Fibroblast of lung (primary cell): ENCODE measurements at regions not wholly inside any gene's neighbourhood (a gene's known extent, or its start where the extent isn't known, plus 50 kb on each side); places are given as distances from the start of the nearest gene placed in this dataset.

Experiments
- DNase-seq, 2 donors: peaks; one replicate each; pipeline versions ENCODE4 v3.0.0 to v3.0.0-alpha.2; 2010; ENCODE audit warnings: low read depth in 2 of 2
- H2AFZ ChIP-seq: 2 replicates; pipeline ENCODE4 v1.5.1; 2012; ENCODE audit warnings: low read length, control low read depth, inconsistent platforms
- H3K27ac ChIP-seq: 2 replicates; pipeline ENCODE4 v1.5.1; 2011; ENCODE audit warnings: low read length, control low read depth; ENCODE audit not compliant: insufficient read depth
- H3K27me3 ChIP-seq: 2 replicates; pipeline ENCODE4 v1.5.1; 2011; ENCODE audit warnings: mild to moderate bottlenecking, low read length; ENCODE audit not compliant: control insufficient read depth, insufficient read depth
- H3K36me3 ChIP-seq: 2 replicates; pipeline ENCODE4 v1.5.1; 2011; ENCODE audit warnings: low read length; ENCODE audit not compliant: control insufficient read depth, insufficient read depth
- H3K4me1 ChIP-seq: 2 replicates; pipeline ENCODE4 v1.5.1; 2011; ENCODE audit warnings: low read length; ENCODE audit not compliant: control insufficient read depth, insufficient read depth; ENCODE audit errors: extremely low read depth
- H3K4me2 ChIP-seq: 2 replicates; pipeline ENCODE4 v1.5.1; 2011; ENCODE audit warnings: low read length, control low read depth; ENCODE audit not compliant: insufficient read depth; ENCODE audit errors: extremely low read depth
- H3K4me3 ChIP-seq, 4 experiments: fragments of 200-600 bp in 1 of 4; sonication (generic) in 1 of 4; replicated peaks in 1 of 4; 2 replicates each; pipeline ENCODE4 v1.5.1; 2011 to 2016; ENCODE audit warnings: low read length in 4 of 4, low read depth in 3 of 4, mild to moderate bottlenecking in 3 of 4, control low read depth in 2 of 4, inconsistent platforms in 1 of 4, mixed read lengths in 1 of 4; ENCODE audit not compliant: insufficient read depth in 1 of 4; ENCODE audit errors: control extremely low read depth in 1 of 4
- H3K79me2 ChIP-seq: 2 replicates; pipeline ENCODE4 v1.5.1; 2012; ENCODE audit warnings: mild to moderate bottlenecking, low read length, inconsistent platforms; ENCODE audit not compliant: control insufficient read depth, insufficient read depth
- H3K9ac ChIP-seq: 2 replicates; pipeline ENCODE4 v1.5.1; 2011; ENCODE audit warnings: mild to moderate bottlenecking, low read length, control low read depth; ENCODE audit not compliant: insufficient read depth
- H3K9me3 ChIP-seq: 2 replicates; pipeline ENCODE4 v1.5.1; 2012; ENCODE audit warnings: low read depth, low read length; ENCODE audit not compliant: control insufficient read depth, insufficient read depth
- H4K20me1 ChIP-seq: 2 replicates; pipeline ENCODE4 v1.5.1; 2011; ENCODE audit warnings: low read length; ENCODE audit not compliant: control insufficient read depth, insufficient read depth; ENCODE audit errors: extremely low read depth
- CTCF ChIP-seq, 2 donors: IDR thresholded peaks in 1 of 2; conservative IDR thresholded peaks in 1 of 2; 1 replicate in 1 of 2; 2 replicates in 1 of 2; pipeline ENCODE4 v1.5.1; 2011 to 2012; ENCODE audit warnings: low read length in 2 of 2, control low read depth in 1 of 2, inconsistent platforms in 1 of 2, low read depth in 1 of 2, mild to moderate bottlenecking in 1 of 2
- EZH2 ChIP-seq: IDR thresholded peaks from 2 replicates; pipeline ENCODE4 v1.5.1; 2012; ENCODE audit warnings: low read length, control low read depth, mild to moderate bottlenecking; ENCODE audit errors: missing control alignments

- Histone ChIP-seq H3K9me3 (no peaks in the 10 kb centered on the region), H3K4me2 (no peak overlapping the region), H3K27ac (no peak overlapping the region), H3K36me3 (no peaks in the 10 kb centered on the region), H4K20me1 (no peaks in the 10 kb centered on the region), H3K79me2 (no peaks in the 10 kb centered on the region), H3K4me1 (peaks cover 5% of the 10 kb centered on the region), H3K4me3 (no peak overlapping the region), H3K9ac (no peak overlapping the region), H2AFZ (no peak overlapping the region), H3K27me3 (no peaks in the 10 kb centered on the region)
- TF ChIP-seq CTCF (conservative IDR thresholded peaks at IDR 0.05 in 1 of 2, IDR thresholded peaks at IDR 0.05 in 1 of 2; ENCODE audit: low read depth in 1 of 2, low read length in 2 of 2): no peak
- TF ChIP-seq EZH2: no peak
- peak in 1 of 2 donors; percentile 55 for DNase-seq
Measured at GRCh38 chr5:167943343-167943742, 348.1 kb upstream of the WWC1 start.

- TF ChIP-seq CTCF (conservative IDR thresholded peaks at IDR 0.05 in 1 of 2, IDR thresholded peaks at IDR 0.05 in 1 of 2; ENCODE audit: low read depth in 1 of 2, low read length in 2 of 2) (no peak), EZH2 (no peak)
- H3K4me3 ChIP-seq: no peak overlapping the region
- H4K20me1 ChIP-seq: no peaks in the 10 kb centered on the region
- DNase-seq: peak in 1 of 2 donors; percentile 37
- H3K4me1 ChIP-seq: peaks cover 5% of the 10 kb centered on the region
- H3K27ac ChIP-seq: no peak overlapping the region
- no peaks in the 10 kb centered on the region for H3K27me3 ChIP-seq
- H3K36me3 ChIP-seq: no peaks in the 10 kb centered on the region
- H3K9ac ChIP-seq: no peak overlapping the region
- no peak overlapping the region for H3K4me2 ChIP-seq
- H3K79me2 ChIP-seq: no peaks in the 10 kb centered on the region
- H3K9me3 ChIP-seq: no peaks in the 10 kb centered on the region
- no peak overlapping the region for H2AFZ ChIP-seq
Measured at GRCh38 chr5:167944121-167944852, 347.2 kb upstream of the WWC1 start.

DNA sequence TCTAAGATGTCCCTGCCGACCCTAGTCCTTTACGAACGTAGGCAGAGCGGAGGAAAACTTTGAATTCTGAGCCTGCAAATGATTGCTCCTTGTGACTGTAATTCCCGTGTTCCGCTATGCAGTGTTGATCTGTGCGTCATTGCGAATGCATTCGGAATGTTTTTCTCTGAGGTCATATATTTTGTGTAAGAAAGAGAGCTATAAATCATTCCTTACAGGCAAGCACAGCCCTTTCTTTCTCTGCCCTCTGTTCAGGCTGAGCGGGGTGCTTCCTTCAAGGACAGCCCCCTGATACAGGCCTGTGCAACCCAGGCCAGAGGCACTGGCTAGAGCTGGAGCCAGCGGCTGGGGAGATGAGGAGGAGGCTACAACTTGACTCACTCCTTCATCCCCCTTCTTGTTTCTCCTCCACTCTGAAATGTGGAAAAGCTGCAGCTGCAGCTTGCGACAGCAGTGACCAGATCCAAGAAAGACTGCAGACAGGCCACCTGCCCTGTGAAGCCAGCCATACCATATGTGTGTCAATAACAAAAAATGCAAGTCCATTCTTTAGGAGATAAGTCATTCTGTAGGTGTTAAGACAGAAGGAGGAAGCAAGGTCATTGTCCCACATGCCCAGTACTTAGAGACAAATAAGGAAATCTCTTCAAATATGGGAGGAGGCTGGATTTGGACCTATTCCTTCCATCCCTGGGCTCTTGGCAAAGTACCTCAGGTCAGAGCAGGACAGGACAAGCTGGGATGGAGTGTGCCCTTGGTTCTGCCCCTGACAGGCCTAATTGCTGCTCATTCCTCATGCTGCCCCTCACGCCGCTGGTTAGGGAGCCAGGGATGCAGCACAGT lies 345.7 kb upstream of the WWC1 start:
- Histone ChIP-seq H3K4me2 (peak overlapping the region; percentile 9), H4K20me1 (no peaks in the 10 kb centered on the region), H3K36me3 (no peaks in the 10 kb centered on the region), H3K27ac (peak overlapping the region; percentile 32), H3K79me2 (no peaks in the 10 kb centered on the region), H3K9me3 (no peaks in the 10 kb centered on the region), H3K4me3 (no peak overlapping the region), H3K27me3 (no peaks in the 10 kb centered on the region), H2AFZ (no peak overlapping the region), H3K4me1 (peaks cover 5% of the 10 kb centered on the region), H3K9ac (no peak overlapping the region)
- TF ChIP-seq EZH2 (no peak), CTCF (conservative IDR thresholded peaks at IDR 0.05 in 1 of 2, IDR thresholded peaks at IDR 0.05 in 1 of 2; ENCODE audit: low read depth in 1 of 2, low read length in 2 of 2) (no peak)
- DNase-seq: peak; percentile 98 to 99
